C4-2B (cell line): ENCODE measurements at regions not wholly inside any gene's neighbourhood (a gene's known extent, or its start where the extent isn't known, plus 50 kb on each side); places are given as distances from the start of the nearest gene placed in this dataset.

Experiments used
- ZFX ChIP-seq: fragments of 450-650 bp; IDR thresholded peaks from 2 replicates; pipeline ENCODE4 v1.6.1; 2017
- TF ChIP-seq, protein P1 (sequence below): fragments of 450-650 bp; conservative IDR thresholded peaks from 2 replicates; pipeline ENCODE4 v1.5.1; 2017; ENCODE audit warnings: mild to moderate bottlenecking

DNA sequence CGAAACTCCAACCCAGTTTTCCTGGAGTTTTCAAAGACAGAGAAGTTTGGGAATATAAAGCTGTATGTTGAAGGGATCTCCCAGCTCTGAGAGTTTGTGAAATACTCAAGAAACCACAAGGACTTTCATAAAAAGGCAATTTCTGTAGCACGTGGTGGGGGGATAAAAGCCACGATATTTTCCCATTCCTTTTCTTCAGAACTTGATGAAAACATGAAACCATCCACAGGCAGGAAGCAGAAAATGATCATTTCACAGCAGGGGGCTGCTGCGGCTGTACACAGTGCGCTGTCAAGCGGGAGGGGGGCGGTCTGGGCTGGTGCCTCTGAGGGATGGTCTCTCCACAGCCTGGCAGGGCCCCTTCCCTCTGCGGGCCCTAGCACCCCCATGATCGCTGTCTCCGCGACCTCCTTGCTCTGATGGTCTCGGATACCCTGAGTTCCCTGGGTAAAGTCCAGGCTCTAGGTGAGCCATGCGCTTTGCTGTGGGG is 423.2 kb downstream of the MN1 start:
- TF ChIP-seq, protein P1, sequence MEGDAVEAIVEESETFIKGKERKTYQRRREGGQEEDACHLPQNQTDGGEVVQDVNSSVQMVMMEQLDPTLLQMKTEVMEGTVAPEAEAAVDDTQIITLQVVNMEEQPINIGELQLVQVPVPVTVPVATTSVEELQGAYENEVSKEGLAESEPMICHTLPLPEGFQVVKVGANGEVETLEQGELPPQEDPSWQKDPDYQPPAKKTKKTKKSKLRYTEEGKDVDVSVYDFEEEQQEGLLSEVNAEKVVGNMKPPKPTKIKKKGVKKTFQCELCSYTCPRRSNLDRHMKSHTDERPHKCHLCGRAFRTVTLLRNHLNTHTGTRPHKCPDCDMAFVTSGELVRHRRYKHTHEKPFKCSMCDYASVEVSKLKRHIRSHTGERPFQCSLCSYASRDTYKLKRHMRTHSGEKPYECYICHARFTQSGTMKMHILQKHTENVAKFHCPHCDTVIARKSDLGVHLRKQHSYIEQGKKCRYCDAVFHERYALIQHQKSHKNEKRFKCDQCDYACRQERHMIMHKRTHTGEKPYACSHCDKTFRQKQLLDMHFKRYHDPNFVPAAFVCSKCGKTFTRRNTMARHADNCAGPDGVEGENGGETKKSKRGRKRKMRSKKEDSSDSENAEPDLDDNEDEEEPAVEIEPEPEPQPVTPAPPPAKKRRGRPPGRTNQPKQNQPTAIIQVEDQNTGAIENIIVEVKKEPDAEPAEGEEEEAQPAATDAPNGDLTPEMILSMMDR: no peak
- no peak for TF ChIP-seq ZFX
